Trophoblast cell (in vitro differentiated cells and primary cell): ENCODE measurements at regions not wholly inside any gene's neighbourhood (a gene's known extent, or its start where the extent isn't known, plus 50 kb on each side); places are given as distances from the start of the nearest gene placed in this dataset.
"Not testable (repeated sequence)": the region's sequence is repeated elsewhere in the genome, so short reads cannot be mapped to it uniquely, and the experiment has no call there.

Experiments
- DNase-seq, 2 donors: peaks; one replicate each; pipeline ENCODE4 v3.0.0-alpha.2; 2016
- H2AFZ ChIP-seq: 2 replicates; pipeline ENCODE4 v1.6.1; 2013; ENCODE audit warnings: low read length, moderate library complexity, mild to moderate bottlenecking; ENCODE audit not compliant: insufficient read depth, poor library complexity
- H2AK5ac ChIP-seq: 2 replicates; pipeline ENCODE4 v1.6.1; 2013; ENCODE audit warnings: mild to moderate bottlenecking, low read length
- H2BK120ac ChIP-seq: 2 replicates; pipeline ENCODE4 v1.6.1; 2013; ENCODE audit warnings: low read length, mild to moderate bottlenecking, moderate library complexity; ENCODE audit not compliant: insufficient read depth, poor library complexity
- H2BK12ac ChIP-seq: 2 replicates; pipeline ENCODE4 v1.6.1; 2013; ENCODE audit warnings: mild to moderate bottlenecking, low read length, moderate library complexity
- H2BK5ac ChIP-seq: 2 replicates; pipeline ENCODE4 v1.6.1; 2013; ENCODE audit warnings: low read length, low read depth, moderate library complexity, mild to moderate bottlenecking; ENCODE audit not compliant: poor library complexity
- H3K14ac ChIP-seq: 2 replicates; pipeline ENCODE4 v1.6.1; 2013; ENCODE audit warnings: mild to moderate bottlenecking, low read length
- H3K18ac ChIP-seq: 2 replicates; pipeline ENCODE4 v1.6.1; 2013; ENCODE audit warnings: mild to moderate bottlenecking, low read length
- H3K23ac ChIP-seq: 2 replicates; pipeline ENCODE4 v1.6.1; 2013; ENCODE audit warnings: low read length
- H3K27ac ChIP-seq: 2 replicates; pipeline ENCODE4 v1.5.1; 2013; ENCODE audit warnings: low read depth, mild to moderate bottlenecking, inconsistent platforms, low read length, moderate library complexity
- H3K27me3 ChIP-seq: 2 replicates; pipeline ENCODE4 v1.6.1; 2013; ENCODE audit warnings: inconsistent platforms, mild to moderate bottlenecking, low read length, moderate library complexity; ENCODE audit not compliant: insufficient read depth
- H3K36me3 ChIP-seq, 2 experiments: 1 replicate in 1 of 2; 2 replicates in 1 of 2; pipeline ENCODE4 v1.6.1; 2013; ENCODE audit warnings: low read length in 2 of 2, mild to moderate bottlenecking in 2 of 2, moderate library complexity in 1 of 2; ENCODE audit not compliant: insufficient read depth in 2 of 2, control insufficient read depth in 1 of 2
- H3K4ac ChIP-seq: 2 replicates; pipeline ENCODE4 v1.6.1; 2013; ENCODE audit warnings: low read depth, mild to moderate bottlenecking, low read length, moderate library complexity
- H3K4me1 ChIP-seq, 2 experiments: 1 replicate in 1 of 2; 2 replicates in 1 of 2; pipeline ENCODE4 v1.6.1; 2013; ENCODE audit warnings: low read length in 2 of 2, mild to moderate bottlenecking in 2 of 2, moderate library complexity in 1 of 2; ENCODE audit not compliant: insufficient read depth in 2 of 2, control insufficient read depth in 1 of 2
- H3K4me2 ChIP-seq: 2 replicates; pipeline ENCODE4 v1.6.1; 2013; ENCODE audit warnings: inconsistent platforms, mild to moderate bottlenecking, low read length, moderate library complexity
- H3K4me3 ChIP-seq: 2 replicates; pipeline ENCODE4 v1.5.1; 2013; ENCODE audit warnings: mild to moderate bottlenecking, low read depth, low read length, inconsistent platforms
- H3K79me1 ChIP-seq: one replicate; pipeline ENCODE4 v1.6.1; 2013; ENCODE audit warnings: low read length
- H3K79me2 ChIP-seq: 2 replicates; pipeline ENCODE4 v1.6.1; 2013; ENCODE audit warnings: low read length, mild to moderate bottlenecking; ENCODE audit not compliant: control insufficient read depth, insufficient read depth, poor library complexity
- H3K9ac ChIP-seq: 2 replicates; pipeline ENCODE4 v1.6.1; 2013; ENCODE audit warnings: mild to moderate bottlenecking, low read length
- H3K9me3 ChIP-seq: 2 replicates; pipeline ENCODE4 v1.6.1; 2013; ENCODE audit warnings: low read depth, mild to moderate bottlenecking, control low read depth, inconsistent platforms, low read length; ENCODE audit not compliant: insufficient read depth
- H4K12ac ChIP-seq: 2 replicates; pipeline ENCODE4 v1.6.1; 2013; ENCODE audit warnings: low read depth, mild to moderate bottlenecking, low read length, moderate library complexity
- H4K8ac ChIP-seq: 2 replicates; pipeline ENCODE4 v1.6.1; 2013; ENCODE audit warnings: low read depth, mild to moderate bottlenecking, low read length, moderate library complexity
- H4K91ac ChIP-seq: one replicate; pipeline ENCODE4 v1.6.1; 2013; ENCODE audit warnings: low read depth, mild to moderate bottlenecking, low read length, moderate library complexity
- WGBS: extraction: QIAGEN DNeasy Blood & Tissue Kit; methylation state at CpG from one replicate; pipeline ENCODE4 v1.1.7; 2013; ENCODE audit warnings: missing lambda C conversion rate; ENCODE audit not compliant: insufficient read length, insufficient coverage; ENCODE audit errors: extremely low coverage; 5-methylcytosine and 5-hydroxymethylcytosine counted together

DNA sequence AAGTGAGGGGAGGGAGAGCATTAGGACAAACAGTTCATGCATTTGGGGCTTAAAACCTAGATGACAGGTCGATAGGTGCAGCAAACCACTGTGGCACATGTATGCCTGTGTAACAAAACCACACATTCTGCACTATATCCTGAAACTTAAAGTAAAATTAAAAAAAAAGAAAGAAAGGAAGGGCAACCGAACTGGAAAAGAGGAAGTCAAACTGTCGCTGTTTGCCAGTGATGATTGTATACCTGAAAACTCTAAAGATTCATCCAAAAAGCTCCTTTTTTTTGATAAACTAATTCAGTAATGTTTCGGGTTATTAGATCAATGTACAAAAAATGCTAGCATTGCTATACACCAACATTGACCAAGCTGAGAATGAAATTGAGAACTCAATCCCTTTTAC is 259.0 kb upstream of the ALG10 start:
- no peak overlapping the region for H4K8ac ChIP-seq
- no peak overlapping the region for H3K23ac ChIP-seq
- no peak overlapping the region for H4K91ac ChIP-seq
- no peak overlapping the region for H3K4me2 ChIP-seq
- H3K79me2 ChIP-seq = no peaks in the 10 kb centered on the region
- no peak overlapping the region for H2AFZ ChIP-seq
- H2BK120ac ChIP-seq = no peak overlapping the region
- no peak overlapping the region for H3K9ac ChIP-seq
- DNase-seq = no peak
- H4K12ac ChIP-seq = no peak overlapping the region
- no peak overlapping the region for H2BK12ac ChIP-seq
- no peak overlapping the region for H3K27ac ChIP-seq
- no peaks in the 10 kb centered on the region for H3K36me3 ChIP-seq
- WGBS = no CpG with 5 or more reads among the region's 4 CpGs
- no peak overlapping the region for H3K4me3 ChIP-seq
- H3K9me3 ChIP-seq = no peaks in the 10 kb centered on the region
- H3K14ac ChIP-seq = no peak overlapping the region
- no peaks in the 10 kb centered on the region for H3K4me1 ChIP-seq
- H3K18ac ChIP-seq = no peak overlapping the region
- no peaks in the 10 kb centered on the region for H3K79me1 ChIP-seq
- H2AK5ac ChIP-seq = no peak overlapping the region
- H2BK5ac ChIP-seq = no peak overlapping the region
- no peaks in the 10 kb centered on the region for H3K27me3 ChIP-seq
- no peak overlapping the region for H3K4ac ChIP-seq

DNA sequence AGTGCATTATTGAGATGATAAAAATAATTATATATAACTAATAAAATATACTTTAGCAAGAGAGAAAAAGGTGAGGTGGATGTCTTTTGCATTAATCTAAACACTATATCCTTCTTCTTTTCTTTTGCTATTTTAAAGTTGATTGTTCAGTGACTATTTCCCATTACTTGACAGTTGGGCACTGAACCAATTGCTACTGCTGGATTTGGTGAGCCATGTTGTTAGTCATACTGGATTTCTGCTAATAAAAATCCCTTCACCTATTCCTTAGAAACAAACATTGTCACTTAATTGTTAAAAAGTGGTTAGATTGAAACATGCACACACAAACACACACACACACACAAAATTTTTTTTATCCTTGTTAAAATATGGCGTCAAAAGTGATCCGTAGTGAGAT is 251.6 kb upstream of the ALG10 start:
- Histone ChIP-seq H3K4me1 (no peaks in the 10 kb centered on the region), H2AK5ac (no peak overlapping the region), H3K27ac (no peak overlapping the region), H3K27me3 (no peaks in the 10 kb centered on the region), H3K4ac (no peak overlapping the region), H4K12ac (no peak overlapping the region), H3K18ac (no peak overlapping the region), H3K4me2 (no peak overlapping the region), H4K8ac (no peak overlapping the region), H2BK120ac (no peak overlapping the region), H3K23ac (no peak overlapping the region), H3K4me3 (no peak overlapping the region), H3K79me2 (no peaks in the 10 kb centered on the region), H3K36me3 (no peaks in the 10 kb centered on the region), H3K9me3 (peaks cover 3% of the 10 kb centered on the region), H2BK12ac (no peak overlapping the region), H2BK5ac (no peak overlapping the region), H4K91ac (no peak overlapping the region), H3K14ac (no peak overlapping the region), H3K9ac (no peak overlapping the region), H2AFZ (no peak overlapping the region), H3K79me1 (no peaks in the 10 kb centered on the region)
- no peak for DNase-seq
- WGBS = no CpG with 5 or more reads among the region's 2 CpGs

DNA sequence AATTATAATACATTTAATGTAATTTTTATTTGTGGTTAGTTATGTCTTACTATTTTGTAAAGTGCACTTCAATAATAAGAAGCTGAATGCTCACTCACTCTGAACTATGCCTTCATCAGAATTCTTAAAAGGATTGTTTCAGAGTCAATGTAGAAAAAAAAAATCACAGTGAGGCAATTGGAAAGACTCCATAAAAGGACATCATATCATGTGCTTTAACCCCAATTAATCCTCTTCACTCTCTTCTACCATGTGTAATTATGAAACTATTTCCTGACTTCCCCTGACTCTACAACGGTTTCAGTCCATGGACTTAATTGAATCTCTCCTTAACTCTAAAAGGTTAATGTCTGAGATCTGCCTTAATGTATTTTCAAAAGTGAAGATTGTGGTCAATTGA is 250.4 kb upstream of the ALG10 start:
- Histone ChIP-seq H3K36me3 (no peaks in the 10 kb centered on the region), H3K4me1 (no peaks in the 10 kb centered on the region), H3K9me3 (peaks cover 3% of the 10 kb centered on the region), H3K4ac (no peak overlapping the region), H3K18ac (no peak overlapping the region), H2AFZ (no peak overlapping the region), H2BK5ac (no peak overlapping the region), H2AK5ac (no peak overlapping the region), H4K12ac (no peak overlapping the region), H3K27me3 (no peaks in the 10 kb centered on the region), H3K27ac (no peak overlapping the region), H3K14ac (no peak overlapping the region), H4K91ac (no peak overlapping the region), H3K4me3 (no peak overlapping the region), H2BK120ac (no peak overlapping the region), H3K9ac (no peak overlapping the region), H3K79me1 (no peaks in the 10 kb centered on the region), H4K8ac (no peak overlapping the region), H2BK12ac (no peak overlapping the region), H3K23ac (no peak overlapping the region), H3K79me2 (no peaks in the 10 kb centered on the region), H3K4me2 (no peak overlapping the region)
- no peak for DNase-seq
- no CpG with 5 or more reads among the region's 1 CpG for WGBS

DNA sequence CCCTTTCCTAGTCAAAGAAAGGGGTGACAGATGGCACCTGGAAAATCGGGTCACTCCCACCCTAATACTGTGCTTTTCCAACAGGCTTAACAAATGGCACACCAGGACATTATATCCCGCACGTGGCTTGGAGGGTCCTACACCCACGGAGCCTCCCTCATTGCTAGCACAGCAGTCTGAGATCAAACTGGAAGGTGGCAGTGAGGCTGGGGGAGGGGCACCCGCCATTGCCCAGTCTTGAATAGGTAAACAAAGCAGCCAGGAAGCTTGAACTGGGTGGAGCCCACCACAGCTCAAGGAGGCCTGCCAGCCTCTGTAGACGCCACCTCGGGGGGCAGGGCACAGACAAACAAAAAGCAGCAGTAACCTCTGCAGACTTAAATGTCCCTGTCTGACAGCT is 249.2 kb upstream of the ALG10 start:
- no CpG with 5 or more reads among the region's 7 CpGs for WGBS
- not testable (repeated sequence) for H3K4ac ChIP-seq, DNase-seq, H3K4me1 ChIP-seq, H2BK12ac ChIP-seq, H3K9me3 ChIP-seq, H3K4me3 ChIP-seq, H4K8ac ChIP-seq, H3K79me1 ChIP-seq, H2AK5ac ChIP-seq, H3K4me2 ChIP-seq, H3K18ac ChIP-seq, H4K91ac ChIP-seq, H3K23ac ChIP-seq, H2AFZ ChIP-seq, H3K14ac ChIP-seq, H2BK120ac ChIP-seq, H3K36me3 ChIP-seq, H3K79me2 ChIP-seq, H3K9ac ChIP-seq, H2BK5ac ChIP-seq, H3K27me3 ChIP-seq, H3K27ac ChIP-seq, H4K12ac ChIP-seq

DNA sequence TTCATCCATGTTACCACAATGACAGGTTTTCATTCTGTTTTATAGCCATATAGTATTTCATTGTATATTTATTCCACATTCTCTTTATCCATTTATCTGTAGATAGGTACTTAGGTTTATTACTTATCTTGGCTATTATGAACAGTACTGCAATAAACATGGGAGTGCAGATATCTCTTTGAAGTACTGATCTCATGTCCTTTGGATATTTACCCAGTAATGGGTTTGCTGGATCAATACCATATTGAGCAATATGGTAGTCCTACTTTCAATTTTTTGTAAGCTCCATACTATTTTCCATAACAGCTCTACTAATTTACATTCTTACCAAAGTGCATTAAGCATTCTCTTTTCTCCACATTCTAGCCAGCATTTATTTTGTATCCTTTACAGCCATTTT is 235.8 kb upstream of the ALG10 start:
- Histone ChIP-seq H3K79me2 (no peaks in the 10 kb centered on the region), H3K36me3 (no peaks in the 10 kb centered on the region)
- no peak for DNase-seq

More for the DNA sequence above, 235.8 kb upstream of the ALG10 start:
- Histone ChIP-seq H3K4me2 (no peak overlapping the region), H3K79me1 (no peaks in the 10 kb centered on the region), H4K8ac (no peak overlapping the region), H3K9me3 (peaks cover 2% of the 10 kb centered on the region), H3K18ac (no peak overlapping the region), H2BK12ac (no peak overlapping the region), H3K14ac (no peak overlapping the region), H3K4me3 (no peak overlapping the region), H2BK5ac (no peak overlapping the region), H3K27me3 (no peaks in the 10 kb centered on the region), H3K4me1 (no peaks in the 10 kb centered on the region), H3K27ac (no peak overlapping the region), H3K9ac (no peak overlapping the region), H2BK120ac (no peak overlapping the region), H4K12ac (no peak overlapping the region), H3K23ac (no peak overlapping the region), H2AFZ (no peak overlapping the region), H3K4ac (no peak overlapping the region), H2AK5ac (no peak overlapping the region), H4K91ac (no peak overlapping the region)
